ENCODE measurements at regions not wholly inside any gene's neighbourhood (a gene's known extent, or its start where the extent isn't known, plus 50 kb on each side); places are given as distances from the start of the nearest gene placed in this dataset.

DNA sequence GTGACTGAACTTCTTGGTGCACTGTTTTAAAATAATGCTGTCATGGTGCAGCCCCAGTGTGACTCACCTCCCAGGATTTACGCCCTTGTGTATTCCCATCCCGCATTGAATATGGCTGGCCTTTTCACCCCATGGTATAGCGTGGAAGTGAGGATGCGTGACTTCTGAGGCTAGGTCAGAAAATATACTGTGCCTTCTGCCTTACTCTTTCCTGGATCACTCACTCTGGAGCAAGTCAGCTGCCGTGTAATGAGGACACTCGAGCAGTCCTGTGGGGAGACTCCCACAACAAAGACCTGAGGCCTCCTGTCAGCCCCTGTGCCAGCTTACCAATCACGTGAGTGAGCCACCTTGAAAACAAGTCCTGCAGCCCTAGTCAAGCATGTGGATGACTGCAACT is 471.9 kb upstream of the KIRREL3 start:
- TF ChIP-seq ZC3H10 (CRISPR knock-in tag; IDR thresholded peaks at IDR 0.05) (no peak), TCF4 (CRISPR knock-in tag; IDR thresholded peaks at IDR 0.05; ENCODE audit: borderline replicate concordance) (no peak), TOX (CRISPR knock-in tag; IDR thresholded peaks at IDR 0.05; ENCODE audit: borderline replicate concordance) (no peak)
